ENCODE measurements at regions not wholly inside any gene's neighbourhood (a gene's known extent, or its start where the extent isn't known, plus 50 kb on each side); places are given as distances from the start of the nearest gene placed in this dataset.

DNA sequence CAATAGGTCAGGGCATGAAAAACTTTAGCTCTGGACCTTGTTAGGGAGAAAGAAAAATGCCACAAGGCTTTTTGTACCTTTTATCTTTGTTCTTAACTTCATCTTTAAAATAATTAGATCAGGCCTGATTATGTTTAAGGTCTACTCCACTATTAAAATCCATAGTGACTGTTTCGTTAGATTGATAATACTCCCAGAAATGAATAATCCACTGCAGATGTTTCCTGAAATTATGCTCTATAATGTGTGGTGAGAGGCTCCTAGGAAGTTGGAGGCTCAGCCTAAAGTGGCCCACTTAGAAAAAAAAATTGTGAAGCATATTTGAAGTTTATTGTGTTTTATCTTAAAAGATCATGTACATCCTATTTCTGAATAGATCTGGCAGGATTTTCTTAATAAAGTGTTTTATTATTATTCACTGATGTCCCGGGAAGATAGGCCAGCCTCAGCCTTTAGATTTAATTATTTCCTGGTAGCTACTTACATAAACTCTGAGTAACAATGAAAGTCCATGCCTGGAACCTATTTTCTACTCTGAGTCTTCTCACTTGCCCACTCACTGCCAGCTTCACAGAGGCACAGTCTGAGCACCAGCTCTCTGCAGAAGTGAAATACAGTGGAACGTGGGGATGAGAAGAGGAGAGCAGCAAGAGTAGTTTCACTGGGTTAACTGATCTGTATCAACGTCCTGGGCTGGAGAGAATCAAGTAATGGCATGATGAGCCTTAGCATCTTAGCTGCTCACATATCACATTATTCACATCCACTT lies 126.8 kb upstream of the TMEM170B start:
- H3K4me1 ChIP-seq (ENCODE audit: control insufficient read depth in 5 of 5, insufficient read depth in 5 of 5, low read length in 5 of 5): peaks cover 0 to 5% (median 3%) of the 10 kb centered on the region in 5 donors
- ATAC-seq (ENCODE audit: insufficient read depth, low FRiP score) (no peak), DNase-seq (no peak)
- TF ChIP-seq CTCF (IDR thresholded peaks at IDR 0.05; ENCODE audit: control extremely low read depth, extremely low read depth): no peak
- peak overlapping the region in 1 of 2 donors; percentile 80 for H3K27ac ChIP-seq (ENCODE audit: low read depth in 1 of 2, low read length in 1 of 2)
- no peak overlapping the region for H3K9ac ChIP-seq (ENCODE audit: insufficient read depth in 1 of 2, low read length in 2 of 2)
- WGBS, 2 donors: 43% methylated on average over 4 of the region's 4 CpGs
- H3K27me3 ChIP-seq (ENCODE audit: control insufficient read depth in 3 of 3, insufficient read depth in 3 of 3, low read length in 2 of 3): no peaks in the 10 kb centered on the region
- no peak overlapping the region for H3K4me3 ChIP-seq
- H3K9me3 ChIP-seq (ENCODE audit: control insufficient read depth in 4 of 4, insufficient read depth in 3 of 4, low read length in 3 of 4): no peaks in the 10 kb centered on the region
- no peaks in the 10 kb centered on the region for H3K36me3 ChIP-seq (ENCODE audit: control insufficient read depth in 4 of 4, insufficient read depth in 4 of 4, low read length in 4 of 4)

DNA sequence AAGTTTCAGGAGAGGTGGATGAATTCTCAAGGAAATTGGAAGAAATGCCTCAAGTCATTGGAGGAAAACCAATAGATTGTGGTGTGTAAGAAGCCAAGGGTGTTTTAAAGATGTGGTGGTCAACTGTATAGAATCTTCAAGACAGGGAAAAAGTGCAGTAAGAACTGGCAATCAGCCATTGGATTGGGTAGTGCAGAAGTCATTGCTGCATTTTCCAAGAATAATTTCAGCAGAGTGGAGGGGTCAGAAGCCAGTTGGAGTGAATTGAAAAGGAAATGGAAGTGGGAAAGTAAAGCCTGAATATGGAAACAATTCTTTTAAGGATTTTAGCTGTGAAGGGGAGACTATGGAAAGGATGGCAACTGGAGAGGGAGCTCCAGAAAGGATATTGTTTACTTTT lies 128.2 kb upstream of the TMEM170B start:
- H3K9ac ChIP-seq (ENCODE audit: insufficient read depth in 1 of 2, low read length in 2 of 2): no peak overlapping the region
- no peak overlapping the region for H3K4me3 ChIP-seq
- ATAC-seq (ENCODE audit: insufficient read depth, low FRiP score) (no peak), DNase-seq (peak in 1 of 3 donors; percentile 42)
- TF ChIP-seq CTCF (IDR thresholded peaks at IDR 0.05; ENCODE audit: control extremely low read depth, extremely low read depth): no peak
- H3K9me3 ChIP-seq (ENCODE audit: control insufficient read depth in 4 of 4, insufficient read depth in 3 of 4, low read length in 3 of 4): no peaks in the 10 kb centered on the region
- H3K27me3 ChIP-seq (ENCODE audit: control insufficient read depth in 3 of 3, insufficient read depth in 3 of 3, low read length in 2 of 3): no peaks in the 10 kb centered on the region
- H3K36me3 ChIP-seq (ENCODE audit: control insufficient read depth in 4 of 4, insufficient read depth in 4 of 4, low read length in 4 of 4): no peaks in the 10 kb centered on the region
- peaks cover 0 to 9% (median 3%) of the 10 kb centered on the region in 5 donors for H3K4me1 ChIP-seq (ENCODE audit: control insufficient read depth in 5 of 5, insufficient read depth in 5 of 5, low read length in 5 of 5)
- no peak overlapping the region for H3K27ac ChIP-seq (ENCODE audit: low read depth in 1 of 2, low read length in 1 of 2)

DNA sequence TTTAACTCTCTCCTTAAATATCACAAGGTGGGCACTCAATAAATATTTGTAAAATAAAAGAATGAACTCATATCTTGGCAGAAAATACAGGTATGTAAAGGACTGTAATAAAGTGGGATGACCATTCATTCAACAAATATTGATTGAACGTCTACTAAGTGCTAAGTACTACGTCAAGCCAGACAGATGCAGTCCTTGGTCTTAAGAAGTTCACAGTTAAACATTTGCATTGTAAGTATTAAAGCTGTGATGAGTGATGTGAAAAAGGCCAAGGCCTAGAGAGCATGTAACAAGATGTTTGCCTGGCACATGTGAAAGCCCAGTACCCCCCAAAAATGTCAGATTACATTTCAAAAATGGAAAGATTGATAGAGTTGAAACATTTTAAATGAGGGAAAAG lies 130.1 kb upstream of the TMEM170B start:
- H3K4me3 ChIP-seq: no peak overlapping the region
- no peaks in the 10 kb centered on the region for H3K27me3 ChIP-seq (ENCODE audit: control insufficient read depth in 3 of 3, insufficient read depth in 3 of 3, low read length in 2 of 3)
- DNase-seq: peak in 2 of 3 donors; percentile 32 to 51
- TF ChIP-seq CTCF (IDR thresholded peaks at IDR 0.05; ENCODE audit: control extremely low read depth, extremely low read depth): no peak
- WGBS, 2 donors: 62 to 94% methylated on average over 2 of the region's 2 CpGs
- no peak overlapping the region for H3K9ac ChIP-seq (ENCODE audit: insufficient read depth in 1 of 2, low read length in 2 of 2)
- peaks cover 0 to 1% (median 0%) of the 10 kb centered on the region in 4 donors for H3K9me3 ChIP-seq (ENCODE audit: control insufficient read depth in 4 of 4, insufficient read depth in 3 of 4, low read length in 3 of 4)
- no peaks in the 10 kb centered on the region for H3K36me3 ChIP-seq (ENCODE audit: control insufficient read depth in 4 of 4, insufficient read depth in 4 of 4, low read length in 4 of 4)
- H3K4me1 ChIP-seq (ENCODE audit: control insufficient read depth in 5 of 5, insufficient read depth in 5 of 5, low read length in 5 of 5): peaks cover 0 to 9% (median 3%) of the 10 kb centered on the region in 5 donors
- H3K27ac ChIP-seq (ENCODE audit: low read depth in 1 of 2, low read length in 1 of 2): no peak overlapping the region
- no peak for ATAC-seq (ENCODE audit: insufficient read depth, low FRiP score)
